Activated T-cell treated with anti-CD3 and anti-CD28 coated beads, Interleukin-2, amount 50 U/mL, for 24 hours (primary cell): ENCODE measurements at regions not wholly inside any gene's neighbourhood (a gene's known extent, or its start where the extent isn't known, plus 50 kb on each side); places are given as distances from the start of the nearest gene placed in this dataset.

ENCODE experiments used
- DNase-seq: peaks from one replicate; pipeline ENCODE4 v3.0.0-alpha.2; 2020
- H3K27ac Mint-ChIP-seq: 2 replicates; pipeline ENCODE4 v1.8.0; 2020; ENCODE audit warnings: mild to moderate bottlenecking, mixed read lengths
- H3K27me3 Mint-ChIP-seq: 2 replicates; pipeline ENCODE4 v1.8.0; 2020; ENCODE audit warnings: mixed read lengths
- H3K36me3 Mint-ChIP-seq: 2 replicates; pipeline ENCODE4 v1.8.0; 2020; ENCODE audit warnings: low read depth, mixed read lengths
- H3K4me1 Mint-ChIP-seq: 2 replicates; pipeline ENCODE4 v1.8.0; 2020; ENCODE audit warnings: low read depth, mixed read lengths
- H3K4me3 Mint-ChIP-seq: 2 replicates; pipeline ENCODE4 v1.8.0; 2020; ENCODE audit warnings: mild to moderate bottlenecking, moderate library complexity, mixed read lengths
- H3K9me3 Mint-ChIP-seq: 2 replicates; pipeline ENCODE4 v1.8.0; 2020; ENCODE audit warnings: mixed read lengths

GRCh38 chr6:151671195-151671594, 136.3 kb upstream of the ESR1 start:
- Mint-ChIP-seq H3K4me1 (peaks cover 3% of the 10 kb centered on the region), H3K36me3 (no peaks in the 10 kb centered on the region), H3K9me3 (no peaks in the 10 kb centered on the region), H3K4me3 (no peak overlapping the region), H3K27ac (no peak overlapping the region), H3K27me3 (peaks cover 20% of the 10 kb centered on the region)
- no peak for DNase-seq

- H3K9me3 Mint-ChIP-seq = no peaks in the 10 kb centered on the region
- no peak overlapping the region for H3K27ac Mint-ChIP-seq
- H3K36me3 Mint-ChIP-seq = no peaks in the 10 kb centered on the region
- DNase-seq = no peak
- no peak overlapping the region for H3K4me3 Mint-ChIP-seq
- peaks cover 15% of the 10 kb centered on the region for H3K4me1 Mint-ChIP-seq
- peaks cover 10% of the 10 kb centered on the region for H3K27me3 Mint-ChIP-seq
These were observed 132.9 kb upstream of the ESR1 start for GRCh38 chr6:151674578-151674977.

- DNase-seq = peak; percentile 58
- peaks cover 10% of the 10 kb centered on the region for H3K27me3 Mint-ChIP-seq
- no peaks in the 10 kb centered on the region for H3K9me3 Mint-ChIP-seq
- no peaks in the 10 kb centered on the region for H3K36me3 Mint-ChIP-seq
- H3K4me3 Mint-ChIP-seq = no peak overlapping the region
- H3K27ac Mint-ChIP-seq = no peak overlapping the region
- H3K4me1 Mint-ChIP-seq = peaks cover 17% of the 10 kb centered on the region
These were observed 131.6 kb upstream of the ESR1 start for GRCh38 chr6:151675746-151676459.

- no peak overlapping the region for H3K27ac Mint-ChIP-seq
- H3K9me3 Mint-ChIP-seq = no peaks in the 10 kb centered on the region
- no peak for DNase-seq
- peaks cover 8% of the 10 kb centered on the region for H3K27me3 Mint-ChIP-seq
- no peak overlapping the region for H3K4me3 Mint-ChIP-seq
- peaks cover 18% of the 10 kb centered on the region for H3K4me1 Mint-ChIP-seq
- H3K36me3 Mint-ChIP-seq = no peaks in the 10 kb centered on the region
These were observed 131.0 kb upstream of the ESR1 start for GRCh38 chr6:151676460-151676945.

- no peaks in the 10 kb centered on the region for H3K36me3 Mint-ChIP-seq
These were observed 130.1 kb upstream of the ESR1 start for GRCh38 chr6:151677404-151677803.

GRCh38 chr6:151679081-151679480, 128.4 kb upstream of the ESR1 start:
- no peak overlapping the region for H3K27ac Mint-ChIP-seq
- H3K4me3 Mint-ChIP-seq = no peak overlapping the region
- no peak for DNase-seq
- peaks cover 21% of the 10 kb centered on the region for H3K4me1 Mint-ChIP-seq
- H3K36me3 Mint-ChIP-seq = no peaks in the 10 kb centered on the region
- H3K27me3 Mint-ChIP-seq = peaks cover 19% of the 10 kb centered on the region
- H3K9me3 Mint-ChIP-seq = no peaks in the 10 kb centered on the region

More at GRCh38 chr6:151677404-151677803, 130.1 kb upstream of the ESR1 start:
- H3K4me1 Mint-ChIP-seq = peaks cover 21% of the 10 kb centered on the region
- no peaks in the 10 kb centered on the region for H3K9me3 Mint-ChIP-seq
- peaks cover 16% of the 10 kb centered on the region for H3K27me3 Mint-ChIP-seq
- H3K27ac Mint-ChIP-seq = no peak overlapping the region
- no peak overlapping the region for H3K4me3 Mint-ChIP-seq
- no peak for DNase-seq

GRCh38 chr6:151679941-151680340, 127.5 kb upstream of the ESR1 start:
- Mint-ChIP-seq H3K36me3 (no peaks in the 10 kb centered on the region), H3K27me3 (peaks cover 19% of the 10 kb centered on the region), H3K27ac (no peak overlapping the region), H3K4me3 (no peak overlapping the region), H3K4me1 (peaks cover 21% of the 10 kb centered on the region), H3K9me3 (no peaks in the 10 kb centered on the region)
- DNase-seq = no peak

- Mint-ChIP-seq H3K27me3 (peaks cover 15% of the 10 kb centered on the region), H3K27ac (no peak overlapping the region), H3K36me3 (no peaks in the 10 kb centered on the region)
These were observed 126.5 kb upstream of the ESR1 start for GRCh38 chr6:151680846-151681432.

GRCh38 chr6:151681433-151682059, 125.9 kb upstream of the ESR1 start:
- no peak for DNase-seq
- Mint-ChIP-seq H3K27me3 (peaks cover 15% of the 10 kb centered on the region), H3K4me3 (no peak overlapping the region)

More at GRCh38 chr6:151680846-151681432, 126.5 kb upstream of the ESR1 start:
- H3K4me3 Mint-ChIP-seq = no peak overlapping the region
- peaks cover 18% of the 10 kb centered on the region for H3K4me1 Mint-ChIP-seq
- DNase-seq = no peak
- H3K9me3 Mint-ChIP-seq = no peaks in the 10 kb centered on the region

GRCh38 chr6:151682251-151682650, 125.2 kb upstream of the ESR1 start:
- no peak overlapping the region for H3K27ac Mint-ChIP-seq

More at GRCh38 chr6:151681433-151682059, 125.9 kb upstream of the ESR1 start:
- Mint-ChIP-seq H3K9me3 (no peaks in the 10 kb centered on the region), H3K4me1 (peaks cover 15% of the 10 kb centered on the region), H3K27ac (no peak overlapping the region), H3K36me3 (no peaks in the 10 kb centered on the region)

GRCh38 chr6:151682922-151683321, 124.6 kb upstream of the ESR1 start:
- no peaks in the 10 kb centered on the region for H3K36me3 Mint-ChIP-seq
- H3K4me1 Mint-ChIP-seq = peaks cover 12% of the 10 kb centered on the region
- H3K27me3 Mint-ChIP-seq = peaks cover 20% of the 10 kb centered on the region
- no peak overlapping the region for H3K4me3 Mint-ChIP-seq
- no peak overlapping the region for H3K27ac Mint-ChIP-seq
- no peaks in the 10 kb centered on the region for H3K9me3 Mint-ChIP-seq
- no peak for DNase-seq

More at GRCh38 chr6:151682251-151682650, 125.2 kb upstream of the ESR1 start:
- no peak overlapping the region for H3K4me3 Mint-ChIP-seq
- no peaks in the 10 kb centered on the region for H3K36me3 Mint-ChIP-seq
- no peak for DNase-seq
- H3K9me3 Mint-ChIP-seq = no peaks in the 10 kb centered on the region
- peaks cover 12% of the 10 kb centered on the region for H3K4me1 Mint-ChIP-seq
- H3K27me3 Mint-ChIP-seq = peaks cover 19% of the 10 kb centered on the region

GRCh38 chr6:151683381-151683780, 124.1 kb upstream of the ESR1 start:
- no peak overlapping the region for H3K4me3 Mint-ChIP-seq
- H3K9me3 Mint-ChIP-seq = no peaks in the 10 kb centered on the region
- no peaks in the 10 kb centered on the region for H3K36me3 Mint-ChIP-seq
- no peak overlapping the region for H3K27ac Mint-ChIP-seq
- H3K27me3 Mint-ChIP-seq = peaks cover 20% of the 10 kb centered on the region
- H3K4me1 Mint-ChIP-seq = peaks cover 12% of the 10 kb centered on the region
- DNase-seq = no peak

GRCh38 chr6:151689499-151690201, 117.8 kb upstream of the ESR1 start:
- peaks cover 18% of the 10 kb centered on the region for H3K27me3 Mint-ChIP-seq
- H3K36me3 Mint-ChIP-seq = no peaks in the 10 kb centered on the region
- no peak for DNase-seq
- peaks cover 23% of the 10 kb centered on the region for H3K4me1 Mint-ChIP-seq
- no peak overlapping the region for H3K27ac Mint-ChIP-seq
- no peaks in the 10 kb centered on the region for H3K9me3 Mint-ChIP-seq
- no peak overlapping the region for H3K4me3 Mint-ChIP-seq

- Mint-ChIP-seq H3K4me1 (peaks cover 23% of the 10 kb centered on the region), H3K9me3 (no peaks in the 10 kb centered on the region), H3K4me3 (peak overlapping the region; percentile 53), H3K36me3 (no peaks in the 10 kb centered on the region), H3K27ac (peak overlapping the region; percentile 59), H3K27me3 (peaks cover 21% of the 10 kb centered on the region)
- no peak for DNase-seq
These were observed 117.2 kb upstream of the ESR1 start for GRCh38 chr6:151690303-151690702.
